Breast epithelium (tissue), 3 donors: ENCODE measurements at regions not wholly inside any gene's neighbourhood (a gene's known extent, or its start where the extent isn't known, plus 50 kb on each side); places are given as distances from the start of the nearest gene placed in this dataset.

Experiments
- CTCF ChIP-seq, 3 donors: fragments of 450-650 bp; IDR thresholded peaks; one replicate each; pipeline ENCODE4 v1.5.1; 2016 to 2017; ENCODE audit warnings: antibody characterized with exemption in 3 of 3, mild to moderate bottlenecking in 3 of 3, moderate library complexity in 3 of 3
- POLR2A ChIP-seq: fragments of 450-650 bp; IDR thresholded peaks from one replicate; pipeline ENCODE4 v1.6.1; 2016; ENCODE audit warnings: antibody characterized with exemption, mild to moderate bottlenecking, moderate library complexity

- TF ChIP-seq CTCF (IDR thresholded peaks at IDR 0.05) (no peak), POLR2A (no peak)
Observed at GRCh38 chr4:166506051-166506450, 633.0 kb downstream of the TLL1 start.
